ENCODE measurements at regions not wholly inside any gene's neighbourhood (a gene's known extent, or its start where the extent isn't known, plus 50 kb on each side); places are given as distances from the start of the nearest gene placed in this dataset.

DNA sequence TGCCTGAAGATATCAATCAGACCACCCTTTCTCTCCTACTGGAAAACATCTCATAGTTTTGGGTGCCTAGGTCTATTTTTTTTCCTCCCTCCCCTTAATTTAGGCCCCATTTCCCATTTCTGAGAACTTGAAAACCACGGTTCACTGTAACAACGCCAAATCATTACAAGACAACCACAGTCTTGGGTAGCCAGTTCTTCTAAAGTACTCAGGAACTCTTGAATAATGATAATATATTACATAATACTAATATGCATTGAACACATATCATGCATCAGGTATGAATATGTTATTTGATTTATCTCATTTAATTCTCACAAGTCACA, 185.1 kb upstream of the ADO start:
- TF ChIP-seq POLR2A (IDR thresholded peaks at IDR 0.05; ENCODE audit: low read depth, low read length) = no peak
- TF ChIP-seq TAF1 (IDR thresholded peaks at IDR 0.05; ENCODE audit: borderline replicate concordance, low read depth, low read length) = no peak
- no peak for TF ChIP-seq POLR2AphosphoS5 (IDR thresholded peaks at IDR 0.05; ENCODE audit: low read depth, low read length)
- DNase-seq (ENCODE audit: insufficient read length) (no peak), FAIRE-seq (no peak)

DNA sequence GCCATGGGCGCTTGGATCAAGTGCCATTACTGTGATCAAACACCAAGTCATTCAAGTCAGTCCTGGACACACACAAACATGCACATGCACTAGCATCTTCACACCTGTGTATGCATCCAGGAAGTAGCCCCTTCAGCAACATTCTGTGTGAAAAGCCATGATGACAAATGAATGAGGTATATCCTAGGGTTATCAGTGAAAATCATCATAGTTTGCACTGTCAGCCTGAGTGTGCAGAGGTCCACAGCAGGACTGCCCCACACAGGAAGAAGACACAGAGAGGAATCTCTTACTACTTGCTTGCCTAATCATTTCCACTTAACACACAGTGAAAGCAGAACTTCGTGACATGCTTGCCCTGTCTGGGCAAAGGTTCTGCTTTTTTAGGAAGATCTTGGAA, 184.0 kb upstream of the ADO start:
- no peak for FAIRE-seq
- no peak for DNase-seq (ENCODE audit: insufficient read length)
- no peak for TF ChIP-seq POLR2AphosphoS5 (IDR thresholded peaks at IDR 0.05; ENCODE audit: low read depth, low read length)
- no peak for TF ChIP-seq TAF1 (IDR thresholded peaks at IDR 0.05; ENCODE audit: borderline replicate concordance, low read depth, low read length)
- no peak for TF ChIP-seq POLR2A (IDR thresholded peaks at IDR 0.05; ENCODE audit: low read depth, low read length)

- DNase-seq (ENCODE audit: insufficient read length) (no peak), FAIRE-seq (no peak)
- TF ChIP-seq TAF1 (IDR thresholded peaks at IDR 0.05; ENCODE audit: borderline replicate concordance, low read depth, low read length) = no peak
- no peak for TF ChIP-seq POLR2A (IDR thresholded peaks at IDR 0.05; ENCODE audit: low read depth, low read length)
- no peak for TF ChIP-seq POLR2AphosphoS5 (IDR thresholded peaks at IDR 0.05; ENCODE audit: low read depth, low read length)
Measured at GRCh38 chr10:62623223-62623622, 181.3 kb upstream of the ADO start.

DNA sequence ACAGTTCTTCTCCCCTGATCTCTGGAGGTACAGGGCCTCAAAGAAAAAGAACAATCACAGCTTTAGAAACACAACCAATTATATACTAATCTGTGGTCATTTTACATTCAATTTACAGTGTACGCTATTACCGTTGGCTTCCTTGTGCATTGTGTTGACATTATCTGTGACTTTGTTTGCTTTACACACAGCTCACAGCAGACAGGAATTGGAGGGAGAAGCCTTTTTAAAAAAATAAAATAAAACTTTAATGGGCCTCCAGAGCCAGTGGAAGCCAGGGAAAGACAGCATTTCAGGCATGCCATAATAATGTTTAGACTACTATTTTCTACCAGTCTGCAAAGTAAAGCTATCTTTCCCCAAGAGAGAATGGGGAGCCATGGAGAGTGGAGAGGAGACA, 179.0 kb upstream of the ADO start:
- no peak for FAIRE-seq
- TF ChIP-seq POLR2AphosphoS5 (IDR thresholded peaks at IDR 0.05; ENCODE audit: low read depth, low read length) (no peak), TAF1 (IDR thresholded peaks at IDR 0.05; ENCODE audit: borderline replicate concordance, low read depth, low read length) (no peak), POLR2A (IDR thresholded peaks at IDR 0.05; ENCODE audit: low read depth, low read length) (no peak)
- no peak for DNase-seq (ENCODE audit: insufficient read length)

DNA sequence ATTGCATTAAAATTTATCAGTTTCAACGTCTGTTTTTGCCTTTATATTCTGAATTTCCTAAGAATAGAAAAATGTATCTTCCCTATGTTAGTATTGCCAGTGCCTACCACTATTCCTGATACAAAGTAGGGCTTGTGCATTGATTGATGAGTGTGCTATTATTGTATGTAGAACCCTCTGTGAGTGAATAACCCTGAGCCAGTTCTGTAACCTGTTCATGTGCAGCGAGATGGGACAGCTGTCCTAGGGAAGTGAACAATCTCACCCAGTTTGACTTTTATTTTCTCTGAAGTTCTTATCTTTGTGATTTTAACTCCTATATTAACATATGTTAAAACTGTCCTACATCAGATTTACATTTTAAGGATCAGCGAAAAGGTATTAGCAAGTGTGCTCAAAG, 178.4 kb upstream of the ADO start:
- no peak for TF ChIP-seq TAF1 (IDR thresholded peaks at IDR 0.05; ENCODE audit: borderline replicate concordance, low read depth, low read length)
- TF ChIP-seq POLR2AphosphoS5 (IDR thresholded peaks at IDR 0.05; ENCODE audit: low read depth, low read length) = no peak
- TF ChIP-seq POLR2A (IDR thresholded peaks at IDR 0.05; ENCODE audit: low read depth, low read length) = no peak
- DNase-seq (ENCODE audit: insufficient read length) (no peak), FAIRE-seq (no peak)

GRCh38 chr10:62626817-62627216, 177.7 kb upstream of the ADO start:
- TF ChIP-seq POLR2A (IDR thresholded peaks at IDR 0.05; ENCODE audit: low read depth, low read length) = no peak
- TF ChIP-seq POLR2AphosphoS5 (IDR thresholded peaks at IDR 0.05; ENCODE audit: low read depth, low read length) = no peak
- no peak for TF ChIP-seq TAF1 (IDR thresholded peaks at IDR 0.05; ENCODE audit: borderline replicate concordance, low read depth, low read length)
- no peak for DNase-seq (ENCODE audit: insufficient read length)
- FAIRE-seq = no peak

DNA sequence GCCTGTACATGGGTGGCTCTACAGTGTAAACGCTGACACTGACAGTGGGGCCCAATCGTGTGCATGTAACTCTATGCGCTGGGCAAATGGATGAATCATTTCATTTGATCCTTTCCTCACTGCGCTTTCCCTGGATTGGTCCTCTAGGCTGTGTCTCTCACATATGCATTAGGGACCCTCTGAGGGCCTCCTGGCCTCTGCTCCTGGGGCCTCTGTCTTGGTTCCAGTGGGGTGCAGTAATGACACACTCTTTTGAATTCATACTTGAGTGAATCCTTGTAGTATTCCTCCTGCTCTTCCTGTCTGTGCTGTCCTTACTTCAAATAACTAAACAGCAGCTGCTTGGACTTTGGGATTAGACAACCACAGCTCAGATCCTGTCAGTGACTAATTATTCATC, 176.5 kb upstream of the ADO start:
- DNase-seq (ENCODE audit: insufficient read length) = no peak
- no peak for TF ChIP-seq TAF1 (IDR thresholded peaks at IDR 0.05; ENCODE audit: borderline replicate concordance, low read depth, low read length)
- no peak for TF ChIP-seq POLR2AphosphoS5 (IDR thresholded peaks at IDR 0.05; ENCODE audit: low read depth, low read length)
- no peak for TF ChIP-seq POLR2A (IDR thresholded peaks at IDR 0.05; ENCODE audit: low read depth, low read length)
- FAIRE-seq = no peak

- DNase-seq (ENCODE audit: insufficient read length) (no peak), FAIRE-seq (no peak)
Measured at GRCh38 chr10:62631241-62631640, 173.3 kb upstream of the ADO start.

GRCh38 chr10:62632071-62632809, 172.3 kb upstream of the ADO start:
- FAIRE-seq = peak; percentile 97
- no peak for DNase-seq (ENCODE audit: insufficient read length)
- TF ChIP-seq POLR2A (IDR thresholded peaks at IDR 0.05; ENCODE audit: low read depth, low read length) (no peak), POLR2AphosphoS5 (IDR thresholded peaks at IDR 0.05; ENCODE audit: low read depth, low read length) (no peak; the same call in 1 of the 2 replicates), TAF1 (IDR thresholded peaks at IDR 0.05; ENCODE audit: borderline replicate concordance, low read depth, low read length) (no peak)

More at GRCh38 chr10:62631241-62631640, 173.3 kb upstream of the ADO start:
- TF ChIP-seq POLR2AphosphoS5 (IDR thresholded peaks at IDR 0.05; ENCODE audit: low read depth, low read length) (no peak), TAF1 (IDR thresholded peaks at IDR 0.05; ENCODE audit: borderline replicate concordance, low read depth, low read length) (no peak), POLR2A (IDR thresholded peaks at IDR 0.05; ENCODE audit: low read depth, low read length) (no peak)

DNA sequence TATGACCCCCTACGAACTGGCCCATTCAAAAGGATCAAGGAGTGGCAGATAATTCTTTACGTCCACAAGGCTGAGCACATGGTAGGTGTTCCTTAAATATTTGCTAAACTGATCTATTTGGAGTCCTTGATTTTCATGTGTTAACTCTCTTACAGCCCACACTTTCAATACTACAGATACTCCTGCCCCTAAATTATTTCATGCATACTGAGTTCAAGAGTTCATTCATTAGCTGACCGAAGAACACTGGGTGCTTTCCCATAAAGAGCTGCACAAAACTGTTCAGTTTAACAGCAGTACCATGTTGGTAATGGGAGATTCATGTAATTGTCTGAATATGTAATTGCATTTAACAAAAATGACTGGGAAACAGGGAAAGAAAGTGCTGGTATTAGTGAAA, 170.5 kb upstream of the ADO start:
- FAIRE-seq = peak; percentile 65

GRCh38 chr10:62634576-62634975, 169.9 kb upstream of the ADO start:
- DNase-seq (ENCODE audit: insufficient read length) (no peak), FAIRE-seq (no peak)
- TF ChIP-seq TAF1 (IDR thresholded peaks at IDR 0.05; ENCODE audit: borderline replicate concordance, low read depth, low read length) (no peak), POLR2AphosphoS5 (IDR thresholded peaks at IDR 0.05; ENCODE audit: low read depth, low read length) (no peak), POLR2A (IDR thresholded peaks at IDR 0.05; ENCODE audit: low read depth, low read length) (no peak)

More for the DNA sequence above, 170.5 kb upstream of the ADO start:
- TF ChIP-seq POLR2AphosphoS5 (IDR thresholded peaks at IDR 0.05; ENCODE audit: low read depth, low read length) (no peak), POLR2A (IDR thresholded peaks at IDR 0.05; ENCODE audit: low read depth, low read length) (no peak), TAF1 (IDR thresholded peaks at IDR 0.05; ENCODE audit: borderline replicate concordance, low read depth, low read length) (no peak)
- DNase-seq (ENCODE audit: insufficient read length) = no peak

GRCh38 chr10:62635127-62635526, 169.4 kb upstream of the ADO start:
- DNase-seq (ENCODE audit: insufficient read length) (no peak), FAIRE-seq (peak; percentile 82)
- TF ChIP-seq POLR2A (IDR thresholded peaks at IDR 0.05; ENCODE audit: low read depth, low read length) (no peak), TAF1 (IDR thresholded peaks at IDR 0.05; ENCODE audit: borderline replicate concordance, low read depth, low read length) (no peak), POLR2AphosphoS5 (IDR thresholded peaks at IDR 0.05; ENCODE audit: low read depth, low read length) (no peak)
